ENCODE measurements at regions not wholly inside any gene's neighbourhood (a gene's known extent, or its start where the extent isn't known, plus 50 kb on each side); places are given as distances from the start of the nearest gene placed in this dataset.
"Not testable (repeated sequence)": the region's sequence is repeated elsewhere in the genome, so short reads cannot be mapped to it uniquely, and the experiment has no call there.

DNA sequence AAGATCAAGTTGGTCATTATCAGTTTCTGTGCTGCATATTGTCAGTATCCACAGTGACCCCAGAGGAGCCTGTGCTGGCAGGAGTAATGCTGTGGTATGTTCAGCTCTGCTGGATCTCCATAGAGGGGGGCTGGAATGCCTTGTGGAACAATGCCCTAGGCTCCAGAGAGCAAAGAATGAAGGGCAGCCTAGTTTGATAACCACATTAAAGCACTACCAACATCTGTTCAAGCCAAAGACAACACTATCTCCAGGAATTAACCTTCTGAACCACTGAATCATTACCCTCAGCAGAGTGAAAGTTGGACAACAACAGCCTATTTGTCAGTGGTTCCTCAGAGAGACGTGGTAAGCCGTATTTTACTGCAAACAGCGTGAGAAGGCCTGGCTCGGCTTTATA lies 192.3 kb upstream of the CXorf66 start:
- DNase-seq, result no peak

DNA sequence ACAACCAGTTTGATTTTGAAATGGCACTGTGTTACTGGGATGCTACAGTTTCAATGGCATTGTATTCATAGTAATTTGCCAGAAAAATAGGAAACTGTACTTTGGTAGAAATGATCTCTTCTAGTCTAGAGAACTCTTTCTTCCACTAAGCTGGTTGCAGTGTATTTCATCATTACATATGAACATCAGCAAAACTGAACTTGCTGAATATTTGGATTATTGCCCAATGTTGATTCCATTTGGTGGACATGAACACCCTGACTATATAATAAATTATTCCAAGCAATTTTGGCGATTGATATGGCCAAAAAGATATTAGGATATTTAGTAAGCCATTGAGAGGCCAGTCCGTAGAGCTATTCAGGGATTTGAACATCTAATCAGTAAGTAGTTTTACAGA lies 191.8 kb upstream of the CXorf66 start:
- DNase-seq, result no peak

DNA sequence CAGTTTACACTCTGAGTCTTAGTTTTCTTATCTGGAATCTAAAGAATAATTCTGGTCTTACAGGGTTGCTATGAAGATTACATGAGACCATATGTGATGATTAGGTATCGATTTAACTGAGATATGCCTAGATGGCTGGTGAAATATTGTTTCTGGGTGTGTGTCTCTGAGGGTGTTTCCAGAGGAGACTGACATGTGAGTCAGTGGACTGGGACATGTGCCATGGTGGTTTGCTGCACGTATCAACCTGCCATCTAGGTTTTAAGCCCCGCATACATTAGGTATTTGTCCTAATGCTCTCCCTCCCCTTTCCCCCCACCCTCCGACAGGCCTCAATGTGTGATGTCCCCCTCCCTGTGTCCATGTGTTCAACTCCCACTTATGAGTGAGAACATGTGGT lies 186.0 kb upstream of the CXorf66 start:
- no peak for DNase-seq

DNA sequence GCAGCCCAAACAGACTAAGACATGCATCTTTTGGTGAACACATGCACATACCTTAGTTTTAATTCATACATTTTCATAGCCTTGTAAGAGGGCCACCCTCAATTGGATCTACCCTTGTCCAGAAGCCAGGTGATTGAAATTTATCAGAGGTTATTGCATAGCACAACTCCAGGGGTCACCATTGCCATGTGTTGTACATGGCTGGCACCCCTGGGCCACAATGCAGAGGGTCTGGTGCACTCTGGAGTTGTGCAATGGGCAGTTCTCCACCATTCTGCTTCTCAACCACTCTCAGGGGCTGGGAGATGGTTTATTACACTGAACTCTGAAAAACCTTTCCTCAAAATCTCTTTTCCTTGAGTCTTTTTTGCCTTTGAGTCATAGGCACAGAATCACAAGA lies 184.4 kb upstream of the CXorf66 start:
- no peak for DNase-seq

DNA sequence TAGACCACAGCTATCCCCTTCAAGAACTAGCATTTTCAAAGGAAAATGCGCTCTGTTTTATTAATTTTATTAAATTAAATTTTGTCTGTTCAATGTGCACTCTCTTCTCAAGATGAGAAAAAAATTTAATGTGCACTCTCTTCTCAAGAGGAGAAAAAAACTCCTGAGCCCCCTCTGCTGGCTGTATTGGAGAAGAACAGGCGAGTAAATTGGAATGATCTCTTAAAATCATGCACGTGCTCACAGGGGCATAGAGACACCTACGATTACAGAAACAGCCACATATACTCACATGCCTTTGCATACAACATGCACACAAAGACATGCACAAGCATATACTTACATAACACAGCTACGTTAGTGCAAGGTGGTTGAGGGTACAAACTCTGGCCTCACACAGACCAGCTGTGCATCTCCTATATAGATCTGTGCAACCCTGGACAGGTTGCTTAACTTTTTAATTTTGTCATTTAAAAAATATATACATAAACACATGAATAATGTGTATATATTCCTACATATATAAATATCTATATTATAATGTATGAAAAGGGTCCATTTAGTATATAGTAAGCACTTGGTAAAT lies 176.2 kb upstream of the CXorf66 start:
- peak; percentile 37 for DNase-seq

DNA sequence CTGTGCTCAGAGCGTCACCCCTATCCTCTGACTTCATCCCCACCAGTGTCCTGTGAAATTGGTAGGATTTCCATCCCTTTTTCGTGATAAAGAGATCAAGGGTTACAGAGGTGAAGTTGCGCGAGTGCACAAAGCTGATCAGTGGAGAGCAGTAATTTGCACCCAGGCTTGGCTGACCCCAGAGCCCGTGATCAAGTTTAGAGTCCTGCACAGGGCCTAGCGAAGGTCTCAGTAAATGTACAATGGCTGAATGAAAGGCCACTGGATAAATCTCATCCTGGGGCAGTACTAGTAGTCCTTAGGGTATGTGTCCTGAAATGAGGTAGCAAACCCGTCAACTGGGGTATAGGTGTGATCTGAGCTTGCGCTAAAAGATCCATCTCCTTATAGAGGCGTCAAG lies 173.2 kb upstream of the CXorf66 start:
- DNase-seq, result not testable (repeated sequence)

DNA sequence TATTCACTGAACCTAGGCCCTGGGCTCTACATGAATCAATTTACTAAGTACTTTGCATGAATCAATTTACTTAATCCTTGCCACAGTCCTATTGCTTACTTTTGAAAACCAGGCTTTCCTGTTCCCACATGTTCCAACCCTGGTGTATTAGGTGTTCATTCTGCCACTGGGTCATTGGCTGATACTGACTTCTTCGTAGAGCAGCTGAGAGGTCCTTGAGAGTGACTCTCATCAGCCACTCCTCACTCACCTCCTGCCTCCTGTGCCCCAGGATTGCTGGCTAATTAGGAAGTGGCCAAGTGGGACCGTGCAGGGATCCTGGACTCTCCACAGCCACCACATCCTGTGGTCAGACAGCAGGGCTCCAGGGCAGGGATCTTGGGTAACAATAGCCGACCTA lies 172.7 kb upstream of the CXorf66 start:
- DNase-seq, result not testable (repeated sequence)

DNA sequence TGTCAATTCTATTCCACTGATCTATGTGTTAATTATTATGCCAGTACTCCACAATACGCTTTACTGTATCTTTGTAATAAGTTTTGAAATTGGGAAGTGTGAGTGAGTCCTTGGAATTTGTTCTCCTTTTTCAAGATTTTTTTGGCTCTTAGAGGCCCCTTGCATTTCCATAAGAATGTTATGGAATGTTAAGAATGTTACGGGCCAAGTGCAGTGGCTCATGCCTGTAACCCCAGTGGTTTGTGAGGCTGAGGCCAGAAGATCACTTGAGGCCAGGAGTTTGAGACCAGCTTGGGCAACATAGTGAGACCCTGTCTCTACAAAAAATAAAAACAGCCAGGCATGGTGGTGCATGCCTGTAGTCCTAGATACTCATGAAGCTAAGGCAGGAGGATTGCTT lies 167.6 kb upstream of the CXorf66 start:
- DNase-seq, result no peak

DNA sequence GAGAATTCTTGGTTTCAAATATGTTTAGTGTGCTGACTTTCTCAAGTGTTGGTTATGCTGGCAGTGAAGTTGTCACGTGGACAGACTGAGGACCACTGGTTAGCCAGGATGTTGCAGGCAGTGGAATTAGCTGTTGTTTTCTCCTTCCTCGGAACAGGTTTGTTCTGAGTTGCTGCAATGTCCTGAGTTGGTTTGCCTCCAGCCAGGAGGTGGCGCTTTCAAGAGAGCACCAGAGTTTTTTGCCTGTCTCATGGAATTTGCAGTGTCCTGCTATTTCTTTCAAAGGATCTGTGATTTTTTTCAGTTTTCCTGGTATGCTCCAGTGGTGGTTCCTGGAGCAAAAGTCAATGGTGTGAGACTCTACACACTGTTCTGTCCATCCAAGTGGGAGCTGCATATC lies 158.1 kb upstream of the CXorf66 start:
- DNase-seq, result no peak

DNA sequence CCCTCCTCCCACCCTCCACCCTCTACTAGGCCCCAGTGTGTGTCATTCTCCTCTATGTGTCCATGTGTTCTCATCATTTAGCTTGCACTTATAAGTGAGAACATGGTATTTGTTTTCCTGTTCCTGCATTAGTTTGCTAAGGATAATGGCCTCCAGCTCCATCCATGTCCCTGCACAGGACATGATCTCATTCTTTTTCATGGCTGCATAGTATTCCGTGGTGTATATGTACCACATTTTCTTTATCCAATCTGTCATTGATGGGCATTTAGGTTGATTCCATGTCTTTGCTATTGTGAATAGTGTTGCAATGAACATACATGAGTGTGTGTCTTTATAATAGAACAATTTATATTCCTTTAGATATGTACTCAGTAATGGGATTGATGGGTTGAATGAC lies 148.7 kb upstream of the CXorf66 start:
- not testable (repeated sequence) for DNase-seq

DNA sequence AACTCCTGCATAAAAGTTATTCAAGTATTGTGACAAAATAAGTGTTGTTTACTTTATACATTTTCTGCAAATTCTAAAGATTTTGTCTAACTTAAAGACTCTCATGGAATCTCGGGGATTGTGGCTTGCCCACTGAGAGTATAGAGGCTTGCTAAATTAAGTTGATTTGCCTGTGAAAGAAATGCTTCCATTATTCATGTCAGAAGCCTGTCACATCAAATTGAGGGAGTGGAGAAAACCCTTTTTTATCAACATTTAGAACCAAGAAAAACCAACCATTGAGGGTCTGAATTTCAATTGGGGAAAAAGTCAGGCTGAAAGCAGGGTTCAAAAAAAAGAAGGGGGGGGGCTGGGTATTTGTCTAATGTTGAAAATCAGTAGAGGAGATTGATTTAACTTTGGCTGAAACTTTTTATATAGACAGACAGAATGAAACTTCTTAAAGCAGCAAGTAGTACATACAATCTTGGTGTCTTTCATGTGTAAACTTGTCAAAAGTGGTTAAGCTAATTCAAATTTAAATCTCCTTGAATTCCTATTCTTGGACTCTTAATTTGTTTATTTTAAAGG lies 144.8 kb upstream of the CXorf66 start:
- DNase-seq, result no peak

DNA sequence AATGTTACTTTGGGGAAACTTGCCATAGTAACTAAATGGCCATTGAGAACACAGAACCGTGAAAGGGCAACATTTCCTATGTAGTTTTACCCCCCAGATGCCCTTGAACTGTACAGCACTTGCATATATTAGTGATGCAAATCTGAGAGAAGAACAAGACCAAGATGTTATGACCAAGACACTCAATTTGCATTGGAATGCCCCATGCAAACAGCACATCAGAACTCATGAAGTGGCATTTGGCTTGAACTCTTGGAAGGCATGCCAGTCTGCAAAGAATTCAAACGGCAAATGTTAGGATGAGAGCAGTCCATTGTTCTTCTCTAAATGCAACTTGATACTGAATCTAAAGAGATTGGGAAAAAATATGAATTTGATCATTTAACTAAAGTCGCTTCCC lies 139.4 kb upstream of the CXorf66 start:
- no peak for DNase-seq

DNA sequence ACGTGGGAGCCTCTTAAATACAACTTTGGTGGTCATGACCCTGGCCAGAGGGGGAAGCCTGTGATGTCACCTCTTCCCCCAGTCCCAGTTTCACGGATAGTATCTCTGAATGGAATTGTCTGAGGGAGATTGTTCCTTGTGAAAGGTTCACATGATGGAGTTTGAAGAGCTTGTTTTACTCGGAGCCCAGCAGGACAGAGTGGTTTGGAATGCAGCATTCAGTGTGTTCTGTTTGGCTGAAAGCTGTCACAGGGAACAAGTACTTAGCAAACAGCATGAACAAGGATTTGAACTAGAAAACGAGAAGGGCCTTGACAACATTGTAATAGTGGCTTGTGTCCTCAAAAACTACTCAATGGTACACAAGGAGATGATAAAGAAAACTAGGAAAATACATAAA lies 133.9 kb upstream of the CXorf66 start:
- DNase-seq, result no peak

DNA sequence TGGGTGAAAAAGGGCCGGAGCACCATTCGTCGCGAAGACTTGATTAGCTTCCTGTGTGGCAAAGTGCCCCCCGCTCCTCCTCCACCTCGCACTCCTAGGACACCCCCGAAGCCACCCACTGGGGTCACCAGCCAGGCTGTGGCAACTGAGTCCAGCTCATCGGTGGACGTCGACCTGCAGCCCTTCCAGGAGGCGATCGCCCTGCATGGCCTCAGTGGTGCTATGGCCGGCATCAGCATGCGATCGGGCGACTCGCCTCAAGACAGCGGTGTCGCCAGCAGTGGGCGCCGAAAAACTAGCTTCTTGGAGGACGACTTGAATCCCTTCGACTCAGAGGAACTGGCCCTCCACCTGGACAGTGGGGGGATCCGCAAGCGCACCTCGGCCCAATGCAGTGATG lies 126.8 kb upstream of the CXorf66 start:
- no peak for DNase-seq

DNA sequence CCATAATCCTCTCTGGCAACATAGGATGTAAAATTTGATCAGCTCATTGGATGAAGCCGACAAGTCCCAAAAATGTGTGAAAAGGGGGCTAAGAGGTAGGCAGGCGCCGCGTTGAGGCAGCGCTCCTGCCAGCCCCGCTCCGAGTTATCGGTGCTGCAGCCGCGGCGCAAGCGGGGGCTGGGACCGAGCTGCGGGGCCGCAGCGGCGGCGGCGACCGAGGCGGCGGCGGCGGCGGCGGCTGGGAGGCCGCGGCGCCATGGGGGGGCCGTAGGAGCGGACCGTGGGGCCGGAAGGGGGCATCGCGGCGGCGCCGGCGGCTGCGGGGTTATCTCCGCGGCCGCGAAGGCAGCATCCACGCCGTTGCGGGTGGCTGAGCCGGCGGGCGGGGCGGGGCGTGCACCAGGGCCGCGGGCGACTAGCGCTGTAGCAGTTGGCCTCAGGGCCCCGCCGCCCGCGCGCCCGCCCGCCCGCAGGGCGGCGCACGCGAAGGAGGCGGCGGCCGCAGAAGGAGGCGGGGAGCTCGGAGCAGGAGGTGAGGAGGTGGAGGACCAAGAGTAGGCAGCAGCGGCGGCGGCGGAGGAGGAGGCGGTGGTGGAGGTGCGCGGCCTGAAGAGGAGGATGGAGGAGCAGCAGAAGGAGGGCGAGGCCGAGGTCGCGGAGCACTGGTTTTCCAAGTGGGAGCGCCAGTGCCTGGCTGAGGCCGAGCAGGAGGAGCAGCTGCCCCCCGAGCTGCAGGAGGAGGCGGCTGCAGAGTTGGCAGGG lies 126.0 kb upstream of the CXorf66 start:
- DNase-seq, result peak; percentile 24

DNA sequence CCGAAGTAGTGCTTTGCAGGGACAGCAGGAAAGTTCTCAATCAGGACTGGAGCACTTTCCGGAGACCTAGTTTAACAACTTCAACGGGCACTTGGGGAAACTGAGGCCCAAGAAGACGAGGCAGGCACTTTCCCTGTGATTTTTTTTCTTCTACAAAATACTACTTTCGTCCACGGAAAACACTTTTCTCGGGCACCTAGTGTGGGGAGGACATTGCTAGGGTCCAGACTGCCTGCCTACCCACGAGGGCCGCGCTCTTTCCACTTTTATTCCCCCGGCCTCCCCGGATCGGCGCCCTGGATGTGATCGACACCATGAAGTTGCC lies 125.4 kb upstream of the CXorf66 start:
- DNase-seq, result no peak

DNA sequence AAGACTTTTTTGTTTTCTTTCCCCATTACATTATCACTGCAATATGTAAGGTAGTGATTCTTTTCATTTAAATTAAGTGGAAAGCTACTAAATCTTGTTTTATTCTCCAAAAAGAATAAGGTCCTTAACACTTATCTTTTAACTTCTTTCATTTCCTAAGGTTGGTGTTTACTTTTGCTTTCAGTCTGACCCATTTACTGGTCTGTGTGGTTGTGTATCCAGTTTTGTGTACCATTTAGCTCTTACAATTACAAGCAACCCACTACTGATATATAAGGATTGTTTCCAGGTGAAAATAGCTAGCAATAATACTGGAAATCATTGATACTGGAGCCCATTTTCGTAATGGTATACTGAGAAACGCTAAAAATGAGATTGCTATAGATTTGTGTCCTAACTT lies 123.1 kb upstream of the CXorf66 start:
- DNase-seq, result no peak

DNA sequence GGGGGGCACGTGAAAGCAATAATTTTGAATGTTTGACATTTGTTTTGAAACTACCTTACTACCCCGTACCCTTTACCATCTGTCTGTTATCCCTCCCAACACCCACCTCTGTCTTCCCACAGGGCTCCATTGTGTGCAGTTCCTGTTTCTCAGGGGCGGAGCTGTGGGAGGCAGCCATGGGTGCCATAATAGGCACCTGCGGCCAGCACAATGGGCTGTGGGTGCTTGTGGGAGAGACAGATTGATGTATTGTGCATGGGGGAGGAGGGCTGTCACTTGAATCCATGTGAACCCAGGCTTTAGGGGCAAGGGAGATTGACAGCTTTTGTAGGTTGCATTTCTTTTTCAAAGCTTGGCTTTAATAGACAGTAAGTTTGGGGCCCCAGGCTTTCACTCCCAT lies 122.6 kb upstream of the CXorf66 start:
- DNase-seq, result no peak

DNA sequence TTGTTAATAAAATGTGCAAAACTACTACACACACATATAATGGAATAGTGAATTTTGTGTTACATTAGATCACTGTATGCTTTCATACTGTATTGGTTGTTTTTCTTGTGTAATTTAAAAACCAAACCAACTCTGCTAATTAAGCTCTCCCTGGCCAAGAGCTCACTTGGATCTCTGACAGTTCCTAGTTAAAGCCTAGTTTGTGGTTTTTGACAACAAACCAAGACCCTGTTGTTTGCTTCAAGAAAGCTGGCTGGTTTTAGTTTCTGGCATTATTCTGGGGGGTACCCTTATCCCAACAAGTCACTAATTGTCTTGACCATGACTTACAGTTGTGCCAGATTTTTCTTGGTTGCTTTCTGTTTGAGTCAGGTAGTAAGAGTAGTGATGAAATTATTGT lies 121.4 kb upstream of the CXorf66 start:
- no peak for DNase-seq

DNA sequence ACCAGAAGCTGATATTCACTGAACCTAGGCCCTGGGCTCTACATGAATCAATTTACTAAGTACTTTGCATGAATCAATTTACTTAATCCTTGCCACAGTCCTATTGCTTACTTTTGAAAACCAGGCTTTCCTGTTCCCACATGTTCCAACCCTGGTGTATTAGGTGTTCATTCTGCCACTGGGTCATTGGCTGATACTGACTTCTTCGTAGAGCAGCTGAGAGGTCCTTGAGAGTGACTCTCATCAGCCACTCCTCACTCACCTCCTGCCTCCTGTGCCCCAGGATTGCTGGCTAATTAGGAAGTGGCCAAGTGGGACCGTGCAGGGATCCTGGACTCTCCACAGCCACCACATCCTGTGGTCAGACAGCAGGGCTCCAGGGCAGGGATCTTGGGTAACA lies 109.5 kb upstream of the CXorf66 start:
- not testable (repeated sequence) for DNase-seq

DNA sequence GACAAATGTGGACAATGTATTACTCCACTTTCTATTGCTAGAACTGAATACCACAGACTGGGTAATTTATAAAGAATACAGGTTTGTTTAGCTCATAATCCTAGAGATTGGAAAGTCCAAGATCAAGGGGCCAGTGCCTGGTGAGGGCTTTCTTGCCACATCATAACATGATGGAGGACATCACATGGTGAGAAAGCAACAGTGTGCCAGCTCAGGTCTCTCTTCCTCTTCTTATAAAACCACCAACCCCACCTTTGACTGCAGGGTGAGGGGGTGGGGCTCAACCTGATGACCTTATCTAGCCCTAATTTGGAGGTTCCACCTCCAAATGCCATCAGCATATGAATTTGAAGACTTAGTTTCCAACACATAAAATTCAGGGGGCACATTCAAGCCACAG lies 105.7 kb upstream of the CXorf66 start:
- no peak for DNase-seq

DNA sequence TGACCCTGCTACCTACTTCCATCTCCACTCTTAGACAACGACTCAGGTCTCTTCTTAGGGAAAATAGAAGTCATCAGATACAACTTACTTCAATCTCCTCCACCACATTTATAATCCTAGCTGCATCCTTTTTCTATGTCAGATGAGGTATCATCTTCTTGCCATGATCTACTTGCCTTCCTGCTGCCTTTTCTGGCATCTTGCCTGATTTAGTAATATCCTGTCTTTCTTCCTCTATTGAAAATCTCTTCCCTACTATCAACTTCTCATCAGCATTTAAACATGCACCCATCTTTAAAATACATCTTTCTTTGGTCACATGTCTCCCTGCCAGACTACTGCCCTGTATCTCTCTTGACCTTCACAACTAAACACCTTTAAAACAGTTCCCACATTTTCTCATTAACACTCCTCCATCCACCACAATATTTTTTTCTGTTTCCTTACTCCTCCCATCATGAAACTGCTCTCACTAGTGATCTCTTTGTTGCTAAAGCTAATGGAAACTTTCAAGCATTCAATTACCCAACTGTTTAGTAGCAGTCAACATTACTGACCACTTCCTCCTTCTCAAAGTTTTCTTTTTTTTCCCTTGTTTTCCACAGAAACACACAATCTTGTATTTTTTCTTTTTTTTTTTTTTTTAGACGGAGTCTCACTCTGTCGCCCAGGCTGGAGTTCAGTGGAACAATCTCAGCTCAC lies 100.8 kb upstream of the CXorf66 start:
- no peak for DNase-seq

DNA sequence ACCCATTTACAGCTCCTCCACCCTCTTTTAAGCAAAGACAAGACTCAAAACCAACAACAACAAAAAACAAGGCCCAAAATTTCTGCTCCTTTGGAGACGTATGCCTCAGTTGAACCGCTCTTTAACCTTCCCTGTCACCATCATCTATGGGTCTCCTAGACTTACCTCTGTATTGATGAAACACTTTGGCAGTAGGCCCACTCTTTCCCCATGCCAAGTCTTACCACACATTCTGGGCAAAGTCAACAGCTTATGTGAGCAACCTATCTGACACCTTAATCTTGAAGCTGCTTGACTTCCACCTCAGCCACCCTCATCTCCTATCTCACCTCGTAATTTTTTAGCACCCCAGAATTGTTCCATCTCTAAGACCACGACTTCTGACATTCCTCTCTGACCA lies 99.7 kb upstream of the CXorf66 start:
- DNase-seq, result no peak

DNA sequence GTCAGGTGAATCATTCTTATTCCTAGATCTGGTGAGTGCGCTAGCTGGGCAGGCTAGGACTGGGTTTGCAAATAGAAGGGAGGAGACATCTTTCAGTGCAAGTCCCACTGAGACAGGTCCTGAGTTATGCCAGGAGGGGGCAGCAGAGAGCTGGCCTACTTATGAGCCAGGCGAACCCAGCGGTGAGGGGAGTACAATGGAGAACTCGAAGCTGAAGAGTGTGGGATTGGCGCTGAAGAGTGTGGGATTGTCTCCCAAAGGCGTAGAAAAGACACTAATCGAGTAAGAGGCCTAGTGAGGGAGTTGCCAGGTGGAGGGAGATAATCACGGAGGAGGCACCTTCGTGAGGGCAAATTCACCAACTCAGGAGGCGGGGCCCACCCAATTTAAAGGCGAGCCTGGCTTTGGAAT lies 91.7 kb upstream of the CXorf66 start:
- peak; percentile 75 for DNase-seq
